ENCODE measurements at regions not wholly inside any gene's neighbourhood (a gene's known extent, or its start where the extent isn't known, plus 50 kb on each side); places are given as distances from the start of the nearest gene placed in this dataset.

- TF ChIP-seq POLR2A (IDR thresholded peaks at IDR 0.05) (no peak), CTCF (IDR thresholded peaks at IDR 0.05) (no peak), POLR2AphosphoS5 (IDR thresholded peaks at IDR 0.05; ENCODE audit: insufficient read depth in 1 of 2, low read depth in 1 of 2) (no peak)
- Histone ChIP-seq H3K4me1 (peaks cover 28% of the 10 kb centered on the region), H3K36me3 (no peaks in the 10 kb centered on the region), H3K4me3 (no peak overlapping the region), H3K27ac (no peak overlapping the region), H3K27me3 (no peaks in the 10 kb centered on the region), H3K9me3 (no peaks in the 10 kb centered on the region)
- DNase-seq (ENCODE audit: extremely low spot score in 2 of 2), result no peak
- intact Hi-C loops (cut with DNase I), result no loop called here
Measured at GRCh38 chr17:77807746-77808441, 150.6 kb upstream of the TNRC6C start.

GRCh38 chr17:77808686-77809425, 149.6 kb upstream of the TNRC6C start:
- H3K27me3 ChIP-seq, result no peaks in the 10 kb centered on the region
- H3K4me3 ChIP-seq, result no peak overlapping the region
- no peak overlapping the region for H3K27ac ChIP-seq
- H3K36me3 ChIP-seq, result no peaks in the 10 kb centered on the region
- no peaks in the 10 kb centered on the region for H3K9me3 ChIP-seq
- TF ChIP-seq POLR2A (IDR thresholded peaks at IDR 0.05) (no peak), CTCF (IDR thresholded peaks at IDR 0.05) (no peak), POLR2AphosphoS5 (IDR thresholded peaks at IDR 0.05; ENCODE audit: insufficient read depth in 1 of 2, low read depth in 1 of 2) (no peak)
- H3K4me1 ChIP-seq, result peaks cover 23% of the 10 kb centered on the region
- DNase-seq (ENCODE audit: extremely low spot score in 2 of 2), result no peak
- intact Hi-C loops (cut with DNase I), result no loop called here

GRCh38 chr17:77809814-77810213, 148.7 kb upstream of the TNRC6C start:
- H3K4me1 ChIP-seq, result peaks cover 23% of the 10 kb centered on the region
- no peaks in the 10 kb centered on the region for H3K9me3 ChIP-seq
- no peaks in the 10 kb centered on the region for H3K36me3 ChIP-seq
- no peak for TF ChIP-seq POLR2A (IDR thresholded peaks at IDR 0.05)
- TF ChIP-seq POLR2AphosphoS5 (IDR thresholded peaks at IDR 0.05; ENCODE audit: insufficient read depth in 1 of 2, low read depth in 1 of 2), result no peak
- no peak for TF ChIP-seq CTCF (IDR thresholded peaks at IDR 0.05)
- H3K27me3 ChIP-seq, result no peaks in the 10 kb centered on the region
- intact Hi-C loops (cut with DNase I), result no loop called here
- no peak overlapping the region for H3K4me3 ChIP-seq
- peak overlapping the region; percentile 82 for H3K27ac ChIP-seq
- DNase-seq (ENCODE audit: extremely low spot score in 2 of 2), result no peak

DNA sequence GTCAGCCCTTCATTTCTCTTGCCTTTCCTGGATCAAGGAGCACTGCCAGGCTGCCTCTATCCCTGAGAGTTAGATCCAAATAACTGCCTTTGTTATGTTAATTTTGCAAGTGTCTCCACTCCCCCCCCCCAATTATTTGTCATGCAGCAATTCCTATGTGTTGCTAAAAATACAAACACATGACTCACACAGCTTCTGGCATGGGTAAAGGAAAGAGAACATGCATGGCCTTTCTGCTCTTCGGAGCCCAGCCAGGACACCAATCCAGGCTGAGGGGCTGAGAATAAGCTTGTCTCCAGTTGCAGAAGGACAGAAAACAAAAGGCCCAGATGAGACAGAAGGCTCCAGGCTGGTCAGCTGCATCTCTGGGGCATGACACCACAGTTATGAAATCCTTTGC, 148.0 kb upstream of the TNRC6C start:
- no peaks in the 10 kb centered on the region for H3K27me3 ChIP-seq
- TF ChIP-seq CTCF (IDR thresholded peaks at IDR 0.05) (no peak), POLR2AphosphoS5 (IDR thresholded peaks at IDR 0.05; ENCODE audit: insufficient read depth in 1 of 2, low read depth in 1 of 2) (no peak), POLR2A (IDR thresholded peaks at IDR 0.05) (no peak)
- peaks cover 23% of the 10 kb centered on the region for H3K4me1 ChIP-seq
- peak overlapping the region; percentile 82 for H3K27ac ChIP-seq
- DNase-seq (ENCODE audit: extremely low spot score in 2 of 2), result peak in 1 of 2 donors; percentile 93
- no peaks in the 10 kb centered on the region for H3K36me3 ChIP-seq
- intact Hi-C loops (cut with DNase I), result no loop called here
- no peaks in the 10 kb centered on the region for H3K9me3 ChIP-seq
- no peak overlapping the region for H3K4me3 ChIP-seq

DNA sequence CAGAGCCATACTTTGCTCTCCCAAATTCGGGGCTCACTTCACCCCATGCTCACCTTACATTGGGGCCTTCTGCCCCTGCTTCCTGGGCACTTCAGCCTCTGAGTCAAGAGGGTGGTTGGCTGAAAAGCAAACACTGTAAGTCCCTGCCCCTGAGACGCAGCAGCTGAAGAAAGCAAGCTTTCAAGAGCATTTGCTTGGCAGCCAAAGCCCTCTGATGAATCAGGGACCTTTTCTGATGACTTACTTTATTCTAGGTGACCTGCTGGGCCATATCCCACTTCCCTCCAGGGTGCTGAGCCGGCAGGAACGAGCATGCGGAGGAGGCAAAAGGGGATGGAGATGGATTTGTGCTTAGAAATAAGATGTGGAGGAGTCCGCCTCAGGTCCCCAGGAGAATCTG, 147.0 kb upstream of the TNRC6C start:
- peak overlapping the region; percentile 82 for H3K27ac ChIP-seq
- intact Hi-C loops (cut with DNase I), result no loop called here
- TF ChIP-seq POLR2AphosphoS5 (IDR thresholded peaks at IDR 0.05; ENCODE audit: insufficient read depth in 1 of 2, low read depth in 1 of 2) (no peak), POLR2A (IDR thresholded peaks at IDR 0.05) (no peak), CTCF (IDR thresholded peaks at IDR 0.05) (no peak)

More for the DNA sequence above, 147.0 kb upstream of the TNRC6C start:
- Histone ChIP-seq H3K36me3 (no peaks in the 10 kb centered on the region), H3K9me3 (no peaks in the 10 kb centered on the region), H3K27me3 (no peaks in the 10 kb centered on the region), H3K4me3 (no peak overlapping the region), H3K4me1 (peaks cover 23% of the 10 kb centered on the region)
- DNase-seq (ENCODE audit: extremely low spot score in 2 of 2), result no peak

All from vagina (tissue), 2 donors.